Pancreas (tissue), 10 donors: ENCODE measurements at regions not wholly inside any gene's neighbourhood (a gene's known extent, or its start where the extent isn't known, plus 50 kb on each side); places are given as distances from the start of the nearest gene placed in this dataset.

ENCODE experiments used
- ATAC-seq, 4 donors: fragments of 200-7000 bp; cut with Tn5 transposase; one replicate each; pipeline versions ENCODE4 v1.8.0 to v1.9.1; 2020; ENCODE audit warnings: mild to moderate bottlenecking in 4 of 4, moderate library complexity in 4 of 4
- DNase-seq, 6 donors: peaks; one replicate each; pipeline ENCODE4 v3.0.0-alpha.2; 2020
- FAIRE-seq: peaks from 2 replicates; lab custom pipeline; 2012; peaks lifted over from hg19 to GRCh38; lab: Jason Lieb, UNC
- H3K27ac ChIP-seq, 4 donors: fragments of 200-600 bp; sonication (generic); 1 replicate in 3 of 4; 2 replicates in 1 of 4; pipeline versions ENCODE4 v1.5.0 to v1.8.0; 2020
- H3K27me3 ChIP-seq, 4 donors: fragments of 200-600 bp; one replicate each; pipeline ENCODE4 v1.8.0; 2021
- H3K36me3 ChIP-seq, 3 donors: fragments of 200-600 bp; sonication (generic) in 1 of 3; one replicate each; pipeline versions ENCODE4 v1.5.0 to v1.8.0; 2020 to 2021
- H3K4me1 ChIP-seq, 3 donors: fragments of 200-600 bp; one replicate each; pipeline ENCODE4 v1.8.0; 2021
- H3K4me3 ChIP-seq, 4 donors: fragments of 200-600 bp; sonication (generic) in 2 of 4; one replicate each; pipeline versions ENCODE4 v1.5.0 to v1.8.0; 2020 to 2021
- H3K9me3 ChIP-seq, 4 donors: fragments of 200-600 bp; one replicate each; pipeline ENCODE4 v1.8.0; 2021
- CTCF ChIP-seq, 4 donors: fragments of 200-600 bp; sonication (generic) in 3 of 4; IDR thresholded peaks; one replicate each; pipeline versions ENCODE4 v1.5.0 to v1.8.0; 2021; ENCODE audit warnings: antibody characterized with exemption in 4 of 4
- whole genome bisulfite sequencing, 2 donors: extraction: QIAGEN DNeasy Blood & Tissue Kit; methylation state at CpG; one replicate each; pipeline ENCODE4 v1.1.7; 2013; 5-methylcytosine and 5-hydroxymethylcytosine counted together
- intact Hi-C, 3 donors: fragments of 100-400 bp; cut with DNase I; formaldehyde crosslinking; loops; one replicate each; pipeline versions ENCODE4 v1.11.1 to v1.14.2; 2022
- donor health status: healthy with polysubstance abuse.
- donor health status: DM: no; HTN: no; CAD: no; lungs with moderate emphysema.
- donor health status: DM: no; HTN: no; CAD: no.
- donor health status: control.
- donor health status: control.
- donor health status: Bipolar disorder and iron deficiency.
- donor health status: DM: yes; HTN: yes; CAD: no.
- donor health status: DM: no; HTN: no; CAD: no.
- donor health status: DM: no; HTN: no; CAD: no.
- donor health status: DM: yes; HTN: yes; CAD: no.

GRCh38 chr6:165042912-165043311 lies 266.5 kb downstream of the C6orf118 start:
- DNase-seq (no peak), FAIRE-seq (no peak), ATAC-seq (no peak)
- Histone ChIP-seq H3K4me3 (no peak overlapping the region), H3K27me3 (no peaks in the 10 kb centered on the region), H3K4me1 (no peaks in the 10 kb centered on the region), H3K27ac (no peak overlapping the region), H3K36me3 (no peaks in the 10 kb centered on the region), H3K9me3 (peaks cover 0 to 3% (median 0%) of the 10 kb centered on the region in 4 donors)
- intact Hi-C loops: no loop called here
- 68 to 78% methylated on average over 2 of the region's 2 CpGs for WGBS, 2 donors
- no peak for TF ChIP-seq CTCF (IDR thresholded peaks at IDR 0.05)

DNA sequence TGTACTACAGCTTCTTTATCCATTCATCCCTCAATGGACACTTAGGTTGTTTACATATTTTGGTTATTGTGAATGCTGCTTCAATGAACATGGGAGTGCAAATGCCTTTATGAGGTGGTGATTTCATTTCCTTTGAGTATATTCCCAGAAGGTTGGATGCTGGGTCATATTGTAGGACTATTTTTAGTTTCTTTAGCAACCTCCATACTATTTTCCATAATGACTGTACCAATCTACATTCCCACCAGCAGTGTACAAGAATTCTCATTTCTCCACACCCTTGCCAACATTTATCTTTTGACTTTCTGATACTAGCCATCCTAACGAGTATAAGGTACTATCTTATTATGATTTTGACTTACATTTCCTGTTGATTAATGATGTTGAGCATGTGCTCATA lies 269.0 kb downstream of the C6orf118 start:
- intact Hi-C loops: no loop called here

DNA sequence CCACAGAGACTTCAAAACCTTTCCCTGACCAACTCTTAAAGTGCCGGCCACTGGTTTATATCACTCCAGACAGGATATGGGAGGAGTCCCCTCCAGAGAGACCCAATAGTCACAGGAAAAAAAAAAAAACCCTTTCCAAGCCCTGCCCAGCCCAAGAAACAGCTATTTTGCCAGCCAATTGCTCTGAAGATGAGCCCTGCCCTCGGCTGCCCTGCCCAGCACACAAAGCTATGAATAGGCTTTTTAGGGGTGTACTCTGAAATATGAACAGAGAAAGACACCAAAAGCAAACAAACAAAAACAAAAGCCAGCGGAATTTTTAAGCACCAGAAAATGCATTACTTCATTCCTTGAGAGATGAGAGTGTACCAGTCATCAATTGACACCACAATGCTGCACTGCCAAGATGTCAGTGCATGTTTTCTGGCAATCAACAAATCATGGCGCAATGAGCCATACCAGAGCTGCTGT lies 275.1 kb downstream of the C6orf118 start:
- 37 to 52% methylated on average over 4 of the region's 4 CpGs for WGBS, 2 donors
- Histone ChIP-seq H3K4me1 (no peaks in the 10 kb centered on the region), H3K4me3 (no peak overlapping the region), H3K27me3 (no peaks in the 10 kb centered on the region), H3K27ac (no peak overlapping the region), H3K36me3 (no peaks in the 10 kb centered on the region), H3K9me3 (no peaks in the 10 kb centered on the region)
- ATAC-seq: no peak
- no peak for FAIRE-seq
- TF ChIP-seq CTCF (IDR thresholded peaks at IDR 0.05): no peak
- intact Hi-C loops: no loop called here
- DNase-seq: no peak

More for the DNA sequence above, 269.0 kb downstream of the C6orf118 start:
- Histone ChIP-seq H3K27me3 (no peaks in the 10 kb centered on the region), H3K9me3 (peaks cover 0 to 3% (median 0%) of the 10 kb centered on the region in 4 donors), H3K36me3 (no peaks in the 10 kb centered on the region), H3K4me1 (no peaks in the 10 kb centered on the region), H3K4me3 (no peak overlapping the region), H3K27ac (no peak overlapping the region)
- DNase-seq (no peak), FAIRE-seq (no peak), ATAC-seq (no peak)
- TF ChIP-seq CTCF (IDR thresholded peaks at IDR 0.05): no peak
- 58 to 59% methylated on average over 1 of the region's 1 CpG for WGBS, 2 donors

DNA sequence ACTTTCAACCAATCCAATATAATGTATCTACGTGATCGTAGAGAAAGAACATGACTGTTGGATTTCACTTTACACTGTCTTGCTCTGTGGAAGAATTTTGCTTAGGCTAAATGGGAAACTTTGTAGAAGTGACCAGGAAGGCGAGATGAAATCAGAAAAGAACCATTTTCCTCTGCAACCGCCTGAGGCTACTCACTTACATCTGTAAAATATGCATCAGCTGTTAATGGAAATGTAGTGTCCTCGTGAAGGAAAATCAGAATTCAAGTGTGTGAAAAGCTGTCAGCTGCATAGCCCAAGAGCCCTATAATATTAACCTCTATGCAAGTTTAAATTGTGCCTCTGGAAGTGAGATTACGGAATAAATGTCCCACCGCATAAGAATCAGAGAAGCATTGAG lies 277.9 kb downstream of the C6orf118 start:
- Histone ChIP-seq H3K27ac (no peak overlapping the region), H3K36me3 (no peaks in the 10 kb centered on the region), H3K4me3 (no peak overlapping the region), H3K4me1 (no peaks in the 10 kb centered on the region), H3K9me3 (no peaks in the 10 kb centered on the region), H3K27me3 (no peaks in the 10 kb centered on the region)
- DNase-seq (no peak), FAIRE-seq (no peak), ATAC-seq (no peak)
- WGBS, 2 donors: 57 to 65% methylated on average over 7 of the region's 7 CpGs
- intact Hi-C loops: no loop called here
- no peak for TF ChIP-seq CTCF (IDR thresholded peaks at IDR 0.05)

DNA sequence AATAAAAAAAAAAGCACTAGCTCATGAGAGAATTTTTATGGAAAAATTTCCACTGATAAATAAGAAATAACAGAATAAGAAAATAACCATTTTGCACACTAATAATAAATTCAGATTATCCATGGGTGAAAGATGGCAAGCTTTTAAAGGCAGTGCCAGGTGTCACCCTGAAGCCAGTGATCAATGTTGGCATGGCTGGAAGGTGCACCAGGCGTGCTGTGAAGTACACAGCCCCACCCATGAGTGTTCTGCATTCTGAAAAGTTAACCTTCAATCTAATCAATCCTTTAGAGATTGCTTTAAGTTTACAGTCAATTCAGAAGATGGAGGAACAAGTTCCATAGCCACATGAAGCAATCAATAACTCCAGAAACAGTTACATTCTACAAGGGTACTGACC lies 284.4 kb downstream of the C6orf118 start:
- no peak for TF ChIP-seq CTCF (IDR thresholded peaks at IDR 0.05)
- intact Hi-C loops: no loop called here
- no peak for FAIRE-seq
- no peaks in the 10 kb centered on the region for H3K36me3 ChIP-seq
- H3K27ac ChIP-seq: no peak overlapping the region
- DNase-seq: no peak
- 9 to 11% methylated on average over 1 of the region's 1 CpG for WGBS, 2 donors
- H3K4me1 ChIP-seq: no peaks in the 10 kb centered on the region
- no peaks in the 10 kb centered on the region for H3K9me3 ChIP-seq
- no peaks in the 10 kb centered on the region for H3K27me3 ChIP-seq
- no peak overlapping the region for H3K4me3 ChIP-seq
- no peak for ATAC-seq
